ENCODE measurements at regions not wholly inside any gene's neighbourhood (a gene's known extent, or its start where the extent isn't known, plus 50 kb on each side); places are given as distances from the start of the nearest gene placed in this dataset.

DNA sequence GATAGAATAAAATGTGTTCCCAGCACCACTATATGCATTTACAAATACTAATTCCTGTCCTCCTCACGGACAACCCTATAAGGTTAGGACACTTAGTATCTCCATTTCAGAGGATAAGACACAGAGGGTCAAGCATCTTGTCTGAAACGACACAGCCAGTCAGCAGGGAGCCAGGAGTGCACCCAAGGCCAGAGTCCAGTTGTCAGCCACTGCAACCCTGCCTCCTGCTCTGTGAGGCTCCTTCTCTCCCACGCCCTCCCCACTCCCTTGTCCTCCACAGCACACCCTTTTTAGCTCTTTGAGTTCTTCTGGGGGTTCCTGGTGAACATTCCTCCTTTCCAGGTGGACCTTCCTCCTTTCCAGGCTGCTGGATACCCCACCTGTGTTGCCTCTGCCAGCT, 119.0 kb upstream of the TNR start:
- TF ChIP-seq, protein P1, sequence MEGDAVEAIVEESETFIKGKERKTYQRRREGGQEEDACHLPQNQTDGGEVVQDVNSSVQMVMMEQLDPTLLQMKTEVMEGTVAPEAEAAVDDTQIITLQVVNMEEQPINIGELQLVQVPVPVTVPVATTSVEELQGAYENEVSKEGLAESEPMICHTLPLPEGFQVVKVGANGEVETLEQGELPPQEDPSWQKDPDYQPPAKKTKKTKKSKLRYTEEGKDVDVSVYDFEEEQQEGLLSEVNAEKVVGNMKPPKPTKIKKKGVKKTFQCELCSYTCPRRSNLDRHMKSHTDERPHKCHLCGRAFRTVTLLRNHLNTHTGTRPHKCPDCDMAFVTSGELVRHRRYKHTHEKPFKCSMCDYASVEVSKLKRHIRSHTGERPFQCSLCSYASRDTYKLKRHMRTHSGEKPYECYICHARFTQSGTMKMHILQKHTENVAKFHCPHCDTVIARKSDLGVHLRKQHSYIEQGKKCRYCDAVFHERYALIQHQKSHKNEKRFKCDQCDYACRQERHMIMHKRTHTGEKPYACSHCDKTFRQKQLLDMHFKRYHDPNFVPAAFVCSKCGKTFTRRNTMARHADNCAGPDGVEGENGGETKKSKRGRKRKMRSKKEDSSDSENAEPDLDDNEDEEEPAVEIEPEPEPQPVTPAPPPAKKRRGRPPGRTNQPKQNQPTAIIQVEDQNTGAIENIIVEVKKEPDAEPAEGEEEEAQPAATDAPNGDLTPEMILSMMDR (IDR thresholded peaks at IDR 0.05) = no peak
- no peak for TF ChIP-seq POLR2A (IDR thresholded peaks at IDR 0.05)
